WTC11 (cell line): ENCODE measurements at regions not wholly inside any gene's neighbourhood (a gene's known extent, or its start where the extent isn't known, plus 50 kb on each side); places are given as distances from the start of the nearest gene placed in this dataset.

Experiments
- ATAC-seq: fragments of 200-7000 bp; cut with Tn5 transposase; 2 replicates; pipeline ENCODE4 v1.10.0; 2021; ENCODE audit warnings: mild to moderate bottlenecking, moderate library complexity
- CTCF ChIA-PET: fragments of 300-600 bp; sonication (Branson Sonifier 250); formaldehyde crosslinking; loops from one replicate; lab custom pipeline; 2021; ENCODE audit warnings: antibody characterized with exemption; lab: Charles Lee
- POLR2A ChIA-PET: fragments of 350-600 bp; sonication (Branson Sonifier 250); formaldehyde crosslinking; loops from one replicate; lab custom pipeline; 2021; ENCODE audit warnings: antibody characterized with exemption; lab: Charles Lee
- DNase-seq: peaks from one replicate; pipeline ENCODE4 v3.0.0; 2021; ENCODE audit warnings: low spot score
- H3K27ac Mint-ChIP-seq: 2 replicates; pipeline ENCODE4 v1.8.0; 2021; ENCODE audit warnings: mixed read lengths
- H3K27me3 Mint-ChIP-seq: 2 replicates; pipeline ENCODE4 v1.8.0; 2021; ENCODE audit warnings: low read depth, mild to moderate bottlenecking, moderate library complexity, mixed read lengths
- H3K36me3 Mint-ChIP-seq: 2 replicates; pipeline ENCODE4 v1.8.0; 2021; ENCODE audit warnings: mixed read lengths
- H3K4me1 Mint-ChIP-seq: 2 replicates; pipeline ENCODE4 v1.8.0; 2022; ENCODE audit warnings: mixed read lengths
- H3K4me3 Mint-ChIP-seq: 2 replicates; pipeline ENCODE4 v1.8.0; 2021; ENCODE audit warnings: mild to moderate bottlenecking, moderate library complexity, mixed read lengths
- H3K9me3 Mint-ChIP-seq: 2 replicates; pipeline ENCODE4 v1.8.0; 2021; ENCODE audit warnings: mixed read lengths
- EMX1 ChIP-seq: fragments of 250-450 bp; sonication (Bioruptor Pico); IDR thresholded peaks from 2 replicates; pipeline ENCODE4 v1.8.0; 2021; ENCODE audit warnings: mild to moderate bottlenecking
- ESRRA ChIP-seq: sonication (generic); formaldehyde crosslinking; IDR thresholded peaks from 2 replicates; pipeline ENCODE4 v1.8.1; 2022; ENCODE audit warnings: mild to moderate bottlenecking, missing genetic modification reagents, borderline replicate concordance
- FOXK1 ChIP-seq: sonication (generic); formaldehyde crosslinking; IDR thresholded peaks from 2 replicates; pipeline ENCODE4 v1.8.0; 2022; ENCODE audit warnings: mild to moderate bottlenecking, moderate library complexity, missing genetic modification reagents
- GTF2I ChIP-seq: fragments of 250-450 bp; sonication (Bioruptor Pico); conservative IDR thresholded peaks from 2 replicates; pipeline ENCODE4 v1.4.0; 2021; ENCODE audit warnings: mild to moderate bottlenecking
- NFATC4 ChIP-seq: fragments of 250-450 bp; sonication (Bioruptor Pico); IDR thresholded peaks from 2 replicates; pipeline ENCODE4 v1.9.0; 2021; ENCODE audit warnings: mild to moderate bottlenecking
- NFYB ChIP-seq: sonication (generic); formaldehyde crosslinking; conservative IDR thresholded peaks from 2 replicates; pipeline ENCODE4 v1.8.0; 2022; ENCODE audit warnings: low read depth, missing genetic modification reagents
- NR1H2 ChIP-seq: sonication (generic); formaldehyde crosslinking; IDR thresholded peaks from 2 replicates; pipeline ENCODE4 v1.9.0; 2021; ENCODE audit warnings: mild to moderate bottlenecking, moderate library complexity, missing genetic modification reagents
- NR3C1 ChIP-seq: sonication (generic); formaldehyde crosslinking; conservative IDR thresholded peaks from 2 replicates; pipeline ENCODE4 v1.8.1; 2023; ENCODE audit warnings: low read depth, mild to moderate bottlenecking, missing genetic modification reagents
- PRRX2 ChIP-seq: fragments of 250-450 bp; sonication (Bioruptor Pico); IDR thresholded peaks from 2 replicates; pipeline ENCODE4 v1.8.0; 2021; ENCODE audit warnings: mild to moderate bottlenecking
- RELA ChIP-seq: sonication (generic); formaldehyde crosslinking; IDR thresholded peaks from 2 replicates; pipeline ENCODE4 v1.8.1; 2022; ENCODE audit warnings: missing genetic modification reagents, mild to moderate bottlenecking, borderline replicate concordance
- RORB ChIP-seq: fragments of 250-450 bp; sonication (Bioruptor Pico); IDR thresholded peaks from 2 replicates; pipeline ENCODE4 v1.9.0; 2021; ENCODE audit warnings: mild to moderate bottlenecking
- TEAD4 ChIP-seq: sonication (generic); formaldehyde crosslinking; IDR thresholded peaks from 2 replicates; pipeline ENCODE4 v1.8.0; 2022; ENCODE audit warnings: mild to moderate bottlenecking, missing genetic modification reagents
- ZNF219 ChIP-seq: sonication (generic); formaldehyde crosslinking; IDR thresholded peaks from 2 replicates; pipeline ENCODE4 v1.8.0; 2023; ENCODE audit warnings: missing genetic modification reagents, mild to moderate bottlenecking, borderline replicate concordance
- ZNF232 ChIP-seq: sonication (generic); formaldehyde crosslinking; IDR thresholded peaks from 2 replicates; pipeline ENCODE4 v1.8.0; 2022; ENCODE audit warnings: mild to moderate bottlenecking, missing genetic modification reagents
- ZNF263 ChIP-seq: sonication (generic); formaldehyde crosslinking; IDR thresholded peaks from 2 replicates; pipeline ENCODE4 v1.8.1; 2022; ENCODE audit warnings: low read depth, mild to moderate bottlenecking, moderate library complexity, missing genetic modification reagents
- ZNF317 ChIP-seq: sonication (generic); formaldehyde crosslinking; IDR thresholded peaks from 2 replicates; pipeline ENCODE4 v1.8.1; 2023; ENCODE audit warnings: low read depth, mild to moderate bottlenecking, moderate library complexity, missing genetic modification reagents, borderline replicate concordance
- TF ChIP-seq, protein P1 (sequence below): sonication (generic); formaldehyde crosslinking; IDR thresholded peaks from 2 replicates; pipeline ENCODE4 v1.8.0; 2022; ENCODE audit warnings: mild to moderate bottlenecking, missing genetic modification reagents
- TF ChIP-seq, protein P2 (sequence below): fragments of 250-450 bp; sonication (Bioruptor Pico); conservative IDR thresholded peaks from 2 replicates; pipeline ENCODE4 v1.9.0; 2021; ENCODE audit warnings: mild to moderate bottlenecking
- TF ChIP-seq, protein P3 (sequence below): sonication (generic); formaldehyde crosslinking; IDR thresholded peaks from 2 replicates; pipeline ENCODE4 v1.8.1; 2022; ENCODE audit warnings: mild to moderate bottlenecking, missing genetic modification reagents, moderate library complexity, borderline replicate concordance
- TF ChIP-seq, protein P4 (sequence below): sonication (generic); formaldehyde crosslinking; IDR thresholded peaks from 2 replicates; pipeline ENCODE4 v1.8.1; 2023; ENCODE audit warnings: mild to moderate bottlenecking, missing genetic modification reagents, moderate library complexity
- TF ChIP-seq, protein P5 (sequence below): sonication (generic); formaldehyde crosslinking; conservative IDR thresholded peaks from 2 replicates; pipeline ENCODE4 v1.8.1; 2022; ENCODE audit warnings: mild to moderate bottlenecking, missing genetic modification reagents
- TF ChIP-seq, protein P6 (sequence below): sonication (generic); formaldehyde crosslinking; IDR thresholded peaks from 2 replicates; pipeline ENCODE4 v1.8.1; 2022; ENCODE audit warnings: mild to moderate bottlenecking, moderate library complexity, missing genetic modification reagents

DNA sequence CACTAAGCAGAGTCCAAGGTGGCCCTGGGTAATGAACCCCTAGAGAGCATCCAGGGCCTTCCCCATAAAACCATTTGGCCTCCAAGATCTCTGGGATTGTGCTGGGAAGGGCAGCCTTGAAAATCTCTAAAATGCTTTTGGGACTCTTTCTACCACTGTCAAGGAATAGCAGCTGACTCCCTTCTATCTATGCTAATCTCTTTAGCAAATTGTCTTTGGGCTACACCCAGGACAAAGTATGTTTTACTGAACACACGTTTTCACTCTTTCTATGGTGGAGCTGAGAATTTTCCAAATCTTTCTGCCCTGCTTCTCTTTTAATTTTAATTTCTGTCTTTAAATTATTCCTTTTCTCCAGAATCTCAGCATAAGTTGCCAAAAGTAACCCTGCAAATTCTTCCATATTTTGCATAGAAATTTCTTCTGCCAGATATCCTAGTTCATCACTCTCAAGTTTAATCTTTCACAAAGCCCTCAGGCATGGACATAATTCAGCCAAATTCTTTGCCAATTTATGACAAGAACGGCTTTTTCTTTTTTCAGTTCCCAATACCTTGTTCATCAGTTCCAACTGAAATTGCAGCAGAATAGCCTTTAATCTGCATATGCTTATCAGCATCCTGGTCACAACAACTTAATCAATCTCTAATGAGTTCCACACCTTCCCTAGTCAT lies 687.0 kb upstream of the ADGRL4 start:
- ATAC-seq = no peak

DNA sequence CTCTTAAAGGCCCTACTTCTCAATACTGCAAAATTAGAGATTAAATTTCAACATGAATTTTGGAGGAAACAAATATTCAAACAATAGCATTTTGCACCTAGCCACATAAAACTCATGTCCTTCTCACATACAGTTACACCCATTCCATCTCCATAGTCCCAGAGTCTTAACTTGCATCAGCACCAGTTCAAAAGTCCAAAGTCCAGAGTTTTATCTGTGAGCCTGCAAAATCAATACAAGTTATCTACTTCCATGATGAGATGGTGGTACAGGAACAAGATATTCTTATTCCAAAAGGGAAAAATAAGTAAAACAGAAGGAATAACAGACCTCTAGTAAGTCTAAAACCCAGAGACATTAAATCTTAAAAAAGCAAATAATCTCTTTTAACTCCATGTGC lies 686.0 kb upstream of the ADGRL4 start:
- H3K4me1 Mint-ChIP-seq = peaks cover 17% of the 10 kb centered on the region
- 0 out of 2 replicates have a peak, but pooled peaks cover 3% of the 10 kb centered on the region for H3K36me3 Mint-ChIP-seq
- ATAC-seq (no peak), DNase-seq (no peak)
- ChIA-PET CTCF (no interaction called here), POLR2A (no interaction called here)
- H3K27me3 Mint-ChIP-seq = no peaks in the 10 kb centered on the region
- H3K9me3 Mint-ChIP-seq = peaks cover 16% of the 10 kb centered on the region
- TF ChIP-seq NR1H2 (CRISPR knock-in tag) (no peak), ZNF232 (CRISPR knock-in tag) (no peak)
- TF ChIP-seq, protein P1, sequence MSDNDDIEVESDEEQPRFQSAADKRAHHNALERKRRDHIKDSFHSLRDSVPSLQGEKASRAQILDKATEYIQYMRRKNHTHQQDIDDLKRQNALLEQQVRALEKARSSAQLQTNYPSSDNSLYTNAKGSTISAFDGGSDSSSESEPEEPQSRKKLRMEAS (CRISPR knock-in tag) = no peak
- TF ChIP-seq, protein P2, sequence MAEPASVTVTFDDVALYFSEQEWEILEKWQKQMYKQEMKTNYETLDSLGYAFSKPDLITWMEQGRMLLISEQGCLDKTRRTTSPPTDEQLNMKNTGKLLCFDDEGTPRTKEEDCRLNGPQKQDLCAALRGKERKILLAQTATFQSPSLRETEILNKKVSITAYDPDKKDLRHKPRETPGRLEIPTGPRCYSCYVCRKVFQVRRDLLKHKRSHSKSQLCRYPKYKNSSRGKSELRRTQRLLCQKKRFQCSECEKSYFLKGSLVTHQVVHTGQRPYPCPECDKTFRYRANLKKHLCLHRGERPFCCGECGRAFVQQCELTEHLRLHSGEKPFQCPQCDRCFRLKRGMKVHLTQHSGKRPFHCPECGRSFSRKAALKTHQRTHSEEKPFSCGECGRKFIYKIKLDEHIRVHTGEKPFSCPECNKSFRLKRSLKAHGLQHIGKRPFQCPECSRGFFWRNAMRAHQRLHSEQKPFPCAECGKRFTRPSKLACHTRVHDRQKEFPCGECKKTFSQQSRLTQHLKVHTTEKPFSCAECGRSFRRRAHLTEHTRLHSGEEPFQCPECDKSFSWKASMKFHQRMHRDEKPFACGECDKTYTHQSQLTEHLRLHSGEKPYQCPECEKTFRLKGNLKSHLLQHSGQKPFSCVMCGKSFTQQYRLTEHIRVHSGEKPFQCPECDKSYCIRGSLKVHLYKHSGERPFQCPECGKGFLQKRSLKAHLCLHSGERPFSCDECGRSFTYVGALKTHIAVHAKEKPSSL (CRISPR knock-in tag) = no peak
- H3K27ac Mint-ChIP-seq = no peak overlapping the region
- H3K4me3 Mint-ChIP-seq = no peak overlapping the region

More for the DNA sequence above, 687.0 kb upstream of the ADGRL4 start:
- peaks cover 16% of the 10 kb centered on the region for H3K9me3 Mint-ChIP-seq
- no peak overlapping the region for H3K27ac Mint-ChIP-seq
- no peak for TF ChIP-seq ZNF232 (CRISPR knock-in tag)
- H3K4me3 Mint-ChIP-seq = no peak overlapping the region
- 0 out of 2 replicates have a peak, but pooled peaks cover 3% of the 10 kb centered on the region for H3K36me3 Mint-ChIP-seq
- DNase-seq = no peak
- peaks cover 15% of the 10 kb centered on the region for H3K4me1 Mint-ChIP-seq
- ChIA-PET CTCF (no interaction called here), POLR2A (no interaction called here)
- H3K27me3 Mint-ChIP-seq = no peaks in the 10 kb centered on the region

DNA sequence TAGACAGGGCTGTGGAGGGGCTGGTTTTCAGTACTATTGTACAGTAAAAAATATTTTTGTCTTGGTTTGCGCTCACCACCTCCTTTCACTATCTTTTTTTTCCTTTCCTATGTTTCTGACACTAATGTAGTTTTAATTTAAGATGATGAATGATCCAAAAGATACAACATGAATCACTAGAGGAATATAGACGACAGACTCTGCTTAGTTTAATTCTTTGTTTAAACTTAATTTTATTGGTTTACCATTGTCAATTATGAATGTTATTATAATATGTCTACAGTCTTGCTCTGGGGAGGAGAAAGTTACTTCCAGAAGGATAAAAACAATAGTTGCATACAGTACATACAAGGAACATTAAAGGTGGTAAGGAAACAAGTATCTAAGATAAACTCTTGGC lies 682.4 kb upstream of the ADGRL4 start:
- H3K27me3 Mint-ChIP-seq = no peaks in the 10 kb centered on the region
- H3K27ac Mint-ChIP-seq = no peak overlapping the region
- DNase-seq (no peak), ATAC-seq (no peak)
- POLR2A ChIA-PET = no interaction called here
- H3K4me1 Mint-ChIP-seq = peaks cover 11% of the 10 kb centered on the region
- 0 out of 2 replicates have a peak, but pooled peaks cover 3% of the 10 kb centered on the region for H3K36me3 Mint-ChIP-seq
- CTCF ChIA-PET = no interaction called here
- H3K9me3 Mint-ChIP-seq = peaks cover 11% of the 10 kb centered on the region; the same call in 1 of the 2 replicates
- no peak overlapping the region for H3K4me3 Mint-ChIP-seq
- no peak for TF ChIP-seq FOXK1 (CRISPR knock-in tag)
- no peak for TF ChIP-seq TEAD4
- TF ChIP-seq EMX1 (CRISPR knock-in tag) = no peak
- no peak for TF ChIP-seq ESRRA (CRISPR knock-in tag)
- TF ChIP-seq NFYB (CRISPR knock-in tag) = no peak
- TF ChIP-seq GTF2I (CRISPR knock-in tag) = no peak
- TF ChIP-seq, protein P3, sequence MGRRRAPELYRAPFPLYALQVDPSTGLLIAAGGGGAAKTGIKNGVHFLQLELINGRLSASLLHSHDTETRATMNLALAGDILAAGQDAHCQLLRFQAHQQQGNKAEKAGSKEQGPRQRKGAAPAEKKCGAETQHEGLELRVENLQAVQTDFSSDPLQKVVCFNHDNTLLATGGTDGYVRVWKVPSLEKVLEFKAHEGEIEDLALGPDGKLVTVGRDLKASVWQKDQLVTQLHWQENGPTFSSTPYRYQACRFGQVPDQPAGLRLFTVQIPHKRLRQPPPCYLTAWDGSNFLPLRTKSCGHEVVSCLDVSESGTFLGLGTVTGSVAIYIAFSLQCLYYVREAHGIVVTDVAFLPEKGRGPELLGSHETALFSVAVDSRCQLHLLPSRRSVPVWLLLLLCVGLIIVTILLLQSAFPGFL = no peak
- TF ChIP-seq, protein P4, sequence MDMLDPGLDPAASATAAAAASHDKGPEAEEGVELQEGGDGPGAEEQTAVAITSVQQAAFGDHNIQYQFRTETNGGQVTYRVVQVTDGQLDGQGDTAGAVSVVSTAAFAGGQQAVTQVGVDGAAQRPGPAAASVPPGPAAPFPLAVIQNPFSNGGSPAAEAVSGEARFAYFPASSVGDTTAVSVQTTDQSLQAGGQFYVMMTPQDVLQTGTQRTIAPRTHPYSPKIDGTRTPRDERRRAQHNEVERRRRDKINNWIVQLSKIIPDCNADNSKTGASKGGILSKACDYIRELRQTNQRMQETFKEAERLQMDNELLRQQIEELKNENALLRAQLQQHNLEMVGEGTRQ = no peak

DNA sequence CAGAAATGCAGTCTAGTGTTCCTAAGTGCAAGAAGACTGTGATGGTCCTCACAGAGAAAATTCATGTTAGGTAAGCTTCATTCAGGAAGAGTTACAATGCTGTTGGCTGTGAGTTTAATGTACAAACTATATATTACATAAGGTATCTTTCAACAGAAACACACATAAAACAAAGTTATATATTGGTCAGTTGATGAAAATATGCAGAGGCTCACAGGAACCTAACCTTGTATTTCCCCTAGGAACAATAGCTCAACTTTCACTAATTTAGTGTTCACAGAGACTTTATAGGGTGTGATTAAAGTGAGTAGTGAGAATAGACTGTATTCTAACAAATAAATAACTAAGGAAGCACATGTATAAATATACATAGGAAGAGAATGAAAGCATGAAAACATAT lies 676.9 kb upstream of the ADGRL4 start:
- Mint-ChIP-seq H3K4me1 (peaks cover under 1% of the 10 kb centered on the region), H3K4me3 (no peak overlapping the region), H3K27me3 (no peaks in the 10 kb centered on the region), H3K27ac (no peak overlapping the region), H3K36me3 (peaks cover 9% of the 10 kb centered on the region), H3K9me3 (peaks cover 24% of the 10 kb centered on the region)
- ATAC-seq = no peak
- DNase-seq = no peak
- ChIA-PET CTCF (no interaction called here), POLR2A (no interaction called here)
- TF ChIP-seq ZNF263 (no peak), RELA (CRISPR knock-in tag) (no peak), ESRRA (CRISPR knock-in tag) (no peak), NR3C1 (no peak), RORB (CRISPR knock-in tag) (no peak), NFATC4 (CRISPR knock-in tag) (no peak), PRRX2 (CRISPR knock-in tag) (no peak), ZNF219 (CRISPR knock-in tag) (no peak), ZNF317 (no peak)
- TF ChIP-seq, protein P5, sequence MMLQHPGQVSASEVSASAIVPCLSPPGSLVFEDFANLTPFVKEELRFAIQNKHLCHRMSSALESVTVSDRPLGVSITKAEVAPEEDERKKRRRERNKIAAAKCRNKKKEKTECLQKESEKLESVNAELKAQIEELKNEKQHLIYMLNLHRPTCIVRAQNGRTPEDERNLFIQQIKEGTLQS (CRISPR knock-in tag) = no peak
- TF ChIP-seq, protein P2 (CRISPR knock-in tag) = no peak
- TF ChIP-seq, protein P6, sequence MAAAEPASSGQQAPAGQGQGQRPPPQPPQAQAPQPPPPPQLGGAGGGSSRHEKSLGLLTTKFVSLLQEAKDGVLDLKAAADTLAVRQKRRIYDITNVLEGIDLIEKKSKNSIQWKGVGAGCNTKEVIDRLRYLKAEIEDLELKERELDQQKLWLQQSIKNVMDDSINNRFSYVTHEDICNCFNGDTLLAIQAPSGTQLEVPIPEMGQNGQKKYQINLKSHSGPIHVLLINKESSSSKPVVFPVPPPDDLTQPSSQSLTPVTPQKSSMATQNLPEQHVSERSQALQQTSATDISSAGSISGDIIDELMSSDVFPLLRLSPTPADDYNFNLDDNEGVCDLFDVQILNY (CRISPR knock-in tag) = no peak
